Fibroblast of skin of back (primary cell): ENCODE measurements at regions not wholly inside any gene's neighbourhood (a gene's known extent, or its start where the extent isn't known, plus 50 kb on each side); places are given as distances from the start of the nearest gene placed in this dataset.

ENCODE experiments used
- DNase-seq: peaks from one replicate; pipeline ENCODE4 v3.0.0-alpha.2; 2013

GRCh38 chr4:158007566-158007965 lies 165.3 kb downstream of the GASK1B start:
- DNase-seq: no peak

GRCh38 chr4:158006990-158007389 lies 165.8 kb downstream of the GASK1B start:
- no peak for DNase-seq

- no peak for DNase-seq
Measured at GRCh38 chr4:158005021-158005420, 167.8 kb downstream of the GASK1B start.

- no peak for DNase-seq
Measured at GRCh38 chr4:158004101-158004500, 168.7 kb downstream of the GASK1B start.

GRCh38 chr4:158003212-158003611 lies 169.6 kb downstream of the GASK1B start:
- DNase-seq: no peak

GRCh38 chr4:158002173-158002572 lies 170.7 kb downstream of the GASK1B start:
- no peak for DNase-seq

GRCh38 chr4:158001756-158002155 lies 171.1 kb downstream of the GASK1B start:
- no peak for DNase-seq

GRCh38 chr4:157999723-158000122 lies 173.1 kb downstream of the GASK1B start:
- DNase-seq: no peak

GRCh38 chr4:157997296-157997695 lies 175.5 kb downstream of the GASK1B start:
- no peak for DNase-seq

- no peak for DNase-seq
Measured at GRCh38 chr4:157996061-157997028, 176.5 kb downstream of the GASK1B start.

- DNase-seq: no peak
Measured at GRCh38 chr4:157994863-157995262, 178.0 kb downstream of the GASK1B start.

GRCh38 chr4:157992948-157993839 lies 179.6 kb downstream of the GASK1B start:
- no peak for DNase-seq

GRCh38 chr4:157992038-157992705 lies 180.7 kb downstream of the GASK1B start:
- peak; percentile 59 for DNase-seq

- no peak for DNase-seq
Measured at GRCh38 chr4:157988641-157989040, 184.2 kb downstream of the GASK1B start.

GRCh38 chr4:157984285-157984911 lies 188.4 kb downstream of the GASK1B start:
- DNase-seq: no peak

- DNase-seq: no peak
Measured at GRCh38 chr4:157983300-157983699, 189.5 kb downstream of the GASK1B start.

GRCh38 chr4:157980158-157980557 lies 192.7 kb downstream of the GASK1B start:
- DNase-seq: no peak

GRCh38 chr4:157978680-157979361 lies 194.0 kb downstream of the GASK1B start:
- peak; percentile 65 for DNase-seq

- DNase-seq: peak; percentile 6
Measured at GRCh38 chr4:157977086-157977485, 195.7 kb downstream of the GASK1B start.

GRCh38 chr4:157973297-157973696 lies 199.5 kb downstream of the GASK1B start:
- no peak for DNase-seq

- no peak for DNase-seq
Measured at GRCh38 chr4:157964463-157964862, 208.4 kb downstream of the GASK1B start.
